ENCODE measurements at regions not wholly inside any gene's neighbourhood (a gene's known extent, or its start where the extent isn't known, plus 50 kb on each side); places are given as distances from the start of the nearest gene placed in this dataset.

GRCh38 chr14:41378526-41378925 is 228.2 kb upstream of the LRFN5 start:
- TF ChIP-seq CTCF (IDR thresholded peaks at IDR 0.05) (no peak), POLR2A (IDR thresholded peaks at IDR 0.05) (no peak)
